ENCODE measurements at regions not wholly inside any gene's neighbourhood (a gene's known extent, or its start where the extent isn't known, plus 50 kb on each side); places are given as distances from the start of the nearest gene placed in this dataset.
"Not testable (repeated sequence)": the region's sequence is repeated elsewhere in the genome, so short reads cannot be mapped to it uniquely, and the experiment has no call there.

- ATAC-seq = no peak
Observed at GRCh38 chr12:27863839-27864238, 83.8 kb upstream of the MANSC4 start.

- ATAC-seq = no peak
Observed at GRCh38 chr12:27861428-27862167, 81.6 kb upstream of the MANSC4 start.

- no peak for ATAC-seq
Observed at GRCh38 chr12:27859648-27860047, 79.6 kb upstream of the MANSC4 start.

- not testable (repeated sequence) for ATAC-seq
Observed at GRCh38 chr12:27857006-27857405, 77.0 kb upstream of the MANSC4 start.

- ATAC-seq = no peak
Observed at GRCh38 chr12:27852742-27853141, 72.7 kb upstream of the MANSC4 start.

All from esophagus mucosa (tissue), 1 donor.